ENCODE measurements at regions not wholly inside any gene's neighbourhood (a gene's known extent, or its start where the extent isn't known, plus 50 kb on each side); places are given as distances from the start of the nearest gene placed in this dataset.

- ChIA-PET CTCF (no interaction called here), RAD21 (ENCODE audit: low non-redundant PET in 1 of 2, low total read pairs in 2 of 2, uncharacterized antibody in 2 of 2, unreplicated experiment in 2 of 2) (no interaction called here), POLR2A (no interaction called here)
- DNase-seq (ENCODE audit: low read depth, low spot score), result no peak
- Histone ChIP-seq H3K9me2 (ENCODE audit: insufficient read depth) (no peaks in the 10 kb centered on the region), H3K27me3 (ENCODE audit: insufficient read depth, low read length) (no peaks in the 10 kb centered on the region), H3K4me1 (ENCODE audit: control insufficient read depth in 1 of 2, insufficient read depth in 2 of 2, low read length in 2 of 2) (no peaks in the 10 kb centered on the region), H3K9me3 (ENCODE audit: control insufficient read depth in 1 of 2, insufficient read depth in 1 of 2, low read depth in 1 of 2, low read length in 2 of 2) (no peaks in the 10 kb centered on the region), H3K36me3 (ENCODE audit: control insufficient read depth in 1 of 2, insufficient read depth in 2 of 2, low read length in 2 of 2) (no peaks in the 10 kb centered on the region), H3K4me2 (ENCODE audit: low read length) (no peak overlapping the region), H3K9ac (ENCODE audit: low read length) (no peak overlapping the region), H2AFZ (ENCODE audit: low read depth, low read length, poor library complexity, severe bottlenecking) (no peak overlapping the region), H3K4me3 (replicated peaks in 1 of 2; ENCODE audit: low read depth in 1 of 2, low read length in 2 of 2) (no peak overlapping the region), H4K20me1 (ENCODE audit: insufficient read depth) (no peaks in the 10 kb centered on the region), H3K27ac (ENCODE audit: low read depth, low read length) (no peak overlapping the region), H3K79me2 (ENCODE audit: insufficient read depth, low read length) (no peaks in the 10 kb centered on the region)
- ATAC-seq, result no peak
- TF ChIP-seq POLR2A (IDR thresholded peaks at IDR 0.05; ENCODE audit: borderline replicate concordance, extremely low read depth, insufficient read depth, insufficient read length) (no peak), ELF1 (IDR thresholded peaks at IDR 0.05; ENCODE audit: borderline replicate concordance, low read depth) (no peak), YY1 (IDR thresholded peaks at IDR 0.05; ENCODE audit: extremely low read depth, insufficient replicate concordance, low read depth, low read length) (no peak), MAX (IDR thresholded peaks at IDR 0.05) (no peak), CEBPB (IDR thresholded peaks at IDR 0.05; ENCODE audit: low read depth) (no peak), CBX3 (IDR thresholded peaks at IDR 0.05; ENCODE audit: low read depth) (no peak), TCF7L2 (IDR thresholded peaks at IDR 0.05; ENCODE audit: borderline replicate concordance, extremely low read depth, insufficient read depth, insufficient read length) (no peak)
- no TSS peak for BruUV-seq (replicated peaks)
- intact Hi-C loops (cut with micrococcal nuclease), result no loop called here
These were observed 264.7 kb downstream of the IRS2 start for GRCh38 chr13:109521719-109522118.

DNA sequence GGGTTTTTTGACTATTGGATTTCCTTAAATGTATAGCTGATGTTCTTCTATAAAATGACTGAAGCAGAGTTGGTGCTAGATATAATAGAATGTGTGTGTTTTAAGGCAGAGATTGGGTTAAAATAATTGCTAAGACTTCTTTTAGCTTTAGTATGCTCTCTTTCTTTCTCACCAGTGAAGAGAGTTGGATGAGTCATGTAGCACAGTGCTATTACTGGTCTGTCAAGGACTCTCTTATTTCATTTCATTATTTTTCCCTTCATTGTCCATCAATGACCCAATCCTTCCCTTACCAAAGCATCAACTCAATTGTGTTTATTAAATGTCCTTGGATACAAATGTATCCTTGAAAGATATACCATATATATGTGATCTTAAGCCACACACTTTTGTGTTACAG lies 268.9 kb downstream of the IRS2 start:
- intact Hi-C loops (cut with micrococcal nuclease), result no loop called here
- no TSS peak for BruUV-seq (replicated peaks)
- no peaks in the 10 kb centered on the region for H3K36me3 ChIP-seq (ENCODE audit: control insufficient read depth in 1 of 2, insufficient read depth in 2 of 2, low read length in 2 of 2)
- DNase-seq (ENCODE audit: low read depth, low spot score) (no peak), ATAC-seq (no peak)
- H3K79me2 ChIP-seq (ENCODE audit: insufficient read depth, low read length), result no peaks in the 10 kb centered on the region
- no peak overlapping the region for H3K4me2 ChIP-seq (ENCODE audit: low read length)
- H3K9me2 ChIP-seq (ENCODE audit: insufficient read depth), result no peaks in the 10 kb centered on the region
- ChIA-PET RAD21 (ENCODE audit: low non-redundant PET in 1 of 2, low total read pairs in 2 of 2, uncharacterized antibody in 2 of 2, unreplicated experiment in 2 of 2) (no interaction called here), CTCF (no interaction called here), POLR2A (no interaction called here)
- no peak overlapping the region for H3K9ac ChIP-seq (ENCODE audit: low read length)
- no peak overlapping the region for H3K4me3 ChIP-seq (replicated peaks in 1 of 2; ENCODE audit: low read depth in 1 of 2, low read length in 2 of 2)
- H3K4me1 ChIP-seq (ENCODE audit: control insufficient read depth in 1 of 2, insufficient read depth in 2 of 2, low read length in 2 of 2), result no peaks in the 10 kb centered on the region
- H2AFZ ChIP-seq (ENCODE audit: low read depth, low read length, poor library complexity, severe bottlenecking), result no peak overlapping the region
- H3K9me3 ChIP-seq (ENCODE audit: control insufficient read depth in 1 of 2, insufficient read depth in 1 of 2, low read depth in 1 of 2, low read length in 2 of 2), result no peaks in the 10 kb centered on the region
- TF ChIP-seq ZBTB33 (IDR thresholded peaks at IDR 0.05; ENCODE audit: extremely low read depth, insufficient replicate concordance, low read length), result no peak
- no peak for TF ChIP-seq ZFX (IDR thresholded peaks at IDR 0.05)
- no peak for TF ChIP-seq POLR2AphosphoS5 (IDR thresholded peaks at IDR 0.05; ENCODE audit: low read depth, low read length)
- TF ChIP-seq, protein P1, sequence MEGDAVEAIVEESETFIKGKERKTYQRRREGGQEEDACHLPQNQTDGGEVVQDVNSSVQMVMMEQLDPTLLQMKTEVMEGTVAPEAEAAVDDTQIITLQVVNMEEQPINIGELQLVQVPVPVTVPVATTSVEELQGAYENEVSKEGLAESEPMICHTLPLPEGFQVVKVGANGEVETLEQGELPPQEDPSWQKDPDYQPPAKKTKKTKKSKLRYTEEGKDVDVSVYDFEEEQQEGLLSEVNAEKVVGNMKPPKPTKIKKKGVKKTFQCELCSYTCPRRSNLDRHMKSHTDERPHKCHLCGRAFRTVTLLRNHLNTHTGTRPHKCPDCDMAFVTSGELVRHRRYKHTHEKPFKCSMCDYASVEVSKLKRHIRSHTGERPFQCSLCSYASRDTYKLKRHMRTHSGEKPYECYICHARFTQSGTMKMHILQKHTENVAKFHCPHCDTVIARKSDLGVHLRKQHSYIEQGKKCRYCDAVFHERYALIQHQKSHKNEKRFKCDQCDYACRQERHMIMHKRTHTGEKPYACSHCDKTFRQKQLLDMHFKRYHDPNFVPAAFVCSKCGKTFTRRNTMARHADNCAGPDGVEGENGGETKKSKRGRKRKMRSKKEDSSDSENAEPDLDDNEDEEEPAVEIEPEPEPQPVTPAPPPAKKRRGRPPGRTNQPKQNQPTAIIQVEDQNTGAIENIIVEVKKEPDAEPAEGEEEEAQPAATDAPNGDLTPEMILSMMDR (IDR thresholded peaks at IDR 0.05 in 2 of 3, conservative IDR thresholded peaks at IDR 0.05 in 1 of 3; ENCODE audit: borderline replicate concordance in 1 of 3, insufficient read depth in 1 of 3, low read depth in 2 of 3, low read length in 2 of 3), result no peak
- TF ChIP-seq YY1 (IDR thresholded peaks at IDR 0.05; ENCODE audit: extremely low read depth, insufficient replicate concordance, low read depth, low read length), result no peak
- no peak for TF ChIP-seq REST (IDR thresholded peaks at IDR 0.05; ENCODE audit: low read depth)
- no peak for TF ChIP-seq ELF1 (IDR thresholded peaks at IDR 0.05; ENCODE audit: borderline replicate concordance, low read depth)
- no peak for TF ChIP-seq EGR1 (IDR thresholded peaks at IDR 0.05; ENCODE audit: low read depth)
- H3K27ac ChIP-seq (ENCODE audit: low read depth, low read length), result no peak overlapping the region
- no peaks in the 10 kb centered on the region for H4K20me1 ChIP-seq (ENCODE audit: insufficient read depth)
- H3K27me3 ChIP-seq (ENCODE audit: insufficient read depth, low read length), result no peaks in the 10 kb centered on the region

All from HCT116 (cell line).